Smooth muscle cell (in vitro differentiated cells): ENCODE measurements at regions not wholly inside any gene's neighbourhood (a gene's known extent, or its start where the extent isn't known, plus 50 kb on each side); places are given as distances from the start of the nearest gene placed in this dataset.

Source experiments
- DNase-seq: peaks from one replicate; lab custom pipeline; 2025; ENCODE audit not compliant: unreplicated experiment; lab: John Stamatoyannopoulos, UW
- H2AFZ ChIP-seq: fragments of 200-600 bp; sonication (generic); 2 replicates; pipeline ENCODE4 v1.6.0; 2016; ENCODE audit warnings: antibody characterized with exemption, low read depth, mild to moderate bottlenecking
- H3F3A ChIP-seq: fragments of 200-600 bp; sonication (generic); 2 replicates; pipeline ENCODE4 v1.6.0; 2017; ENCODE audit warnings: antibody characterized with exemption, low read depth
- H3K27ac ChIP-seq: fragments of 200-600 bp; sonication (generic); 2 replicates; pipeline ENCODE4 v1.5.1; 2016; ENCODE audit warnings: low read depth, mild to moderate bottlenecking
- H3K27me3 ChIP-seq: fragments of 200-600 bp; sonication (generic); 2 replicates; pipeline ENCODE4 v1.6.1; 2016; ENCODE audit warnings: low read depth, mild to moderate bottlenecking
- H3K36me3 ChIP-seq: fragments of 200-600 bp; sonication (generic); 2 replicates; pipeline ENCODE4 v1.5.1; 2016; ENCODE audit warnings: low read depth
- H3K4me1 ChIP-seq: fragments of 200-600 bp; sonication (generic); 2 replicates; pipeline ENCODE4 v1.5.1; 2016; ENCODE audit warnings: low read depth
- H3K4me2 ChIP-seq: fragments of 200-600 bp; sonication (generic); 2 replicates; pipeline ENCODE4 v1.6.0; 2016; ENCODE audit warnings: mild to moderate bottlenecking
- H3K4me3 ChIP-seq: fragments of 200-600 bp; sonication (generic); 2 replicates; pipeline ENCODE4 v1.5.1; 2016; ENCODE audit warnings: mild to moderate bottlenecking
- H3K79me2 ChIP-seq: fragments of 200-600 bp; sonication (generic); 2 replicates; pipeline ENCODE4 v1.6.0; 2016; ENCODE audit warnings: low read depth, mild to moderate bottlenecking
- H3K9ac ChIP-seq: fragments of 200-600 bp; sonication (generic); 2 replicates; pipeline ENCODE4 v1.6.0; 2016; ENCODE audit warnings: low read depth
- H3K9me3 ChIP-seq: fragments of 200-600 bp; sonication (generic); replicated peaks from 2 replicates; pipeline ENCODE4 v1.5.1; 2016; ENCODE audit warnings: low read depth
- H4K20me1 ChIP-seq: fragments of 200-600 bp; sonication (generic); 2 replicates; pipeline ENCODE4 v1.6.0; 2016; ENCODE audit warnings: low read depth
- CTCF ChIP-seq: fragments of 200-600 bp; sonication (generic); IDR thresholded peaks from 2 replicates; pipeline ENCODE4 v1.5.1; 2017; ENCODE audit warnings: borderline replicate concordance, mild to moderate bottlenecking, antibody characterized with exemption; ENCODE audit not compliant: insufficient read depth, poor library complexity, severe bottlenecking
- WGBS: methylation state at CpG from one replicate; pipeline ENCODE4 v1.1.7; 2016; ENCODE audit warnings: low lambda C conversion rate; 5-methylcytosine and 5-hydroxymethylcytosine counted together

GRCh38 chr9:106287731-106288130, 575.2 kb upstream of the ZNF462 start:
- Histone ChIP-seq H3K27ac (no peak overlapping the region), H3K4me2 (peak overlapping the region; percentile 53), H3K4me1 (peaks cover 13% of the 10 kb centered on the region), H2AFZ (no peak overlapping the region), H3K9ac (no peak overlapping the region), H3K9me3 (no peaks in the 10 kb centered on the region), H3K79me2 (no peaks in the 10 kb centered on the region), H3F3A (no peaks in the 10 kb centered on the region), H4K20me1 (no peaks in the 10 kb centered on the region), H3K4me3 (no peak overlapping the region), H3K36me3 (no peaks in the 10 kb centered on the region), H3K27me3 (no peaks in the 10 kb centered on the region)
- 90% methylated on average over 9 of the region's 9 CpGs for WGBS
- no peak for TF ChIP-seq CTCF
- DNase-seq, result no peak

- Histone ChIP-seq H3F3A (no peaks in the 10 kb centered on the region), H3K4me3 (no peak overlapping the region), H3K27me3 (no peaks in the 10 kb centered on the region), H3K79me2 (no peaks in the 10 kb centered on the region), H2AFZ (no peak overlapping the region), H3K9me3 (no peaks in the 10 kb centered on the region), H3K36me3 (no peaks in the 10 kb centered on the region), H3K4me1 (peaks cover 13% of the 10 kb centered on the region), H4K20me1 (no peaks in the 10 kb centered on the region), H3K27ac (no peak overlapping the region), H3K4me2 (no peak overlapping the region), H3K9ac (no peak overlapping the region)
- TF ChIP-seq CTCF, result no peak
- no peak for DNase-seq
- 100% methylated on average over 8 of the region's 8 CpGs for WGBS
Observed at GRCh38 chr9:106288689-106289088, 574.3 kb upstream of the ZNF462 start.

GRCh38 chr9:106291786-106292185, 571.2 kb upstream of the ZNF462 start:
- 70% methylated on average over 2 of the region's 2 CpGs for WGBS
- no peak for TF ChIP-seq CTCF
- no peak overlapping the region for H3K9ac ChIP-seq

GRCh38 chr9:106296426-106296825, 566.5 kb upstream of the ZNF462 start:
- WGBS, result 94% methylated on average over 2 of the region's 2 CpGs
- H3K4me2 ChIP-seq, result no peak overlapping the region

More at GRCh38 chr9:106291786-106292185, 571.2 kb upstream of the ZNF462 start:
- no peak overlapping the region for H3K27ac ChIP-seq
- H3K36me3 ChIP-seq, result no peaks in the 10 kb centered on the region
- H2AFZ ChIP-seq, result no peak overlapping the region
- H3K27me3 ChIP-seq, result no peaks in the 10 kb centered on the region
- DNase-seq, result no peak
- no peak overlapping the region for H3K4me3 ChIP-seq
- no peaks in the 10 kb centered on the region for H3F3A ChIP-seq
- H3K79me2 ChIP-seq, result no peaks in the 10 kb centered on the region
- peaks cover 18% of the 10 kb centered on the region for H3K4me1 ChIP-seq
- no peak overlapping the region for H3K4me2 ChIP-seq
- H4K20me1 ChIP-seq, result no peaks in the 10 kb centered on the region
- no peaks in the 10 kb centered on the region for H3K9me3 ChIP-seq

More at GRCh38 chr9:106296426-106296825, 566.5 kb upstream of the ZNF462 start:
- Histone ChIP-seq H3K4me3 (no peak overlapping the region), H3K9me3 (no peaks in the 10 kb centered on the region), H3K27ac (no peak overlapping the region), H3K36me3 (no peaks in the 10 kb centered on the region), H3F3A (no peaks in the 10 kb centered on the region), H3K9ac (no peak overlapping the region), H3K79me2 (no peaks in the 10 kb centered on the region), H2AFZ (no peak overlapping the region), H3K27me3 (no peaks in the 10 kb centered on the region), H3K4me1 (peaks cover 11% of the 10 kb centered on the region), H4K20me1 (no peaks in the 10 kb centered on the region)
- TF ChIP-seq CTCF, result no peak
- no peak for DNase-seq
